Endothelial cell of umbilical vein (primary cell): ENCODE measurements at regions not wholly inside any gene's neighbourhood (a gene's known extent, or its start where the extent isn't known, plus 50 kb on each side); places are given as distances from the start of the nearest gene placed in this dataset.

Source experiments
- CTCF ChIP-seq, 2 donors: IDR thresholded peaks; 1 replicate in 1 of 2; 2 replicates in 1 of 2; pipeline ENCODE4 v1.5.1; 2011; ENCODE audit warnings: low read length in 2 of 2, mild to moderate bottlenecking in 2 of 2, moderate library complexity in 2 of 2, control low read depth in 1 of 2, inconsistent platforms in 1 of 2, low read depth in 1 of 2; ENCODE audit not compliant: insufficient read depth in 1 of 2; ENCODE audit errors: extremely low read depth in 1 of 2
- EZH2 ChIP-seq: IDR thresholded peaks from 2 replicates; pipeline ENCODE4 v1.6.1; 2012; ENCODE audit warnings: borderline replicate concordance, low read depth, mild to moderate bottlenecking, moderate library complexity, low read length, inconsistent platforms; ENCODE audit not compliant: severe bottlenecking
- FOS ChIP-seq: IDR thresholded peaks from 2 replicates; pipeline ENCODE4 v1.6.1; 2011; ENCODE audit warnings: mild to moderate bottlenecking, low read length, moderate library complexity, borderline replicate concordance; ENCODE audit not compliant: insufficient read depth
- GATA2 ChIP-seq: IDR thresholded peaks from 2 replicates; pipeline ENCODE4 v1.7.0; 2011; ENCODE audit warnings: low read depth, mild to moderate bottlenecking, moderate library complexity, mixed read lengths, low read length; ENCODE audit not compliant: insufficient read length, insufficient read depth
- POLR2A ChIP-seq: IDR thresholded peaks from 2 replicates; pipeline ENCODE4 v1.6.1; 2012; ENCODE audit warnings: low read depth, mild to moderate bottlenecking, control low read depth, low read length
- POLR2AphosphoS5 ChIP-seq: IDR thresholded peaks from 2 replicates; pipeline ENCODE4 v1.6.1; 2012; ENCODE audit warnings: low read depth, mild to moderate bottlenecking, control low read depth, low read length, moderate library complexity; ENCODE audit not compliant: insufficient read depth

- TF ChIP-seq CTCF (IDR thresholded peaks at IDR 0.05; ENCODE audit: extremely low read depth in 1 of 2, insufficient read depth in 1 of 2, low read depth in 1 of 2, low read length in 2 of 2) (no peak), POLR2A (no peak), EZH2 (no peak), POLR2AphosphoS5 (no peak), FOS (no peak), GATA2 (no peak)
Measured at GRCh38 chr16:66265048-66265415, 101.5 kb upstream of the CDH5 start.
